Mammary epithelial cell (primary cell): ENCODE measurements at regions not wholly inside any gene's neighbourhood (a gene's known extent, or its start where the extent isn't known, plus 50 kb on each side); places are given as distances from the start of the nearest gene placed in this dataset.

Source experiments
- EZH2 ChIP-seq: IDR thresholded peaks from 2 replicates; pipeline ENCODE4 v1.6.1; 2012; ENCODE audit warnings: low read length, inconsistent platforms, borderline replicate concordance
- TF ChIP-seq, protein P1 (sequence below), 2 donors: IDR thresholded peaks in 1 of 2; conservative IDR thresholded peaks in 1 of 2; 2 replicates each; pipeline ENCODE4 v1.5.1; 2011 to 2012; ENCODE audit warnings: inconsistent platforms in 2 of 2, low read length in 2 of 2, mild to moderate bottlenecking in 2 of 2, control low read depth in 1 of 2, low read depth in 1 of 2; ENCODE audit not compliant: insufficient read depth in 1 of 2; ENCODE audit errors: extremely low read depth in 1 of 2

DNA sequence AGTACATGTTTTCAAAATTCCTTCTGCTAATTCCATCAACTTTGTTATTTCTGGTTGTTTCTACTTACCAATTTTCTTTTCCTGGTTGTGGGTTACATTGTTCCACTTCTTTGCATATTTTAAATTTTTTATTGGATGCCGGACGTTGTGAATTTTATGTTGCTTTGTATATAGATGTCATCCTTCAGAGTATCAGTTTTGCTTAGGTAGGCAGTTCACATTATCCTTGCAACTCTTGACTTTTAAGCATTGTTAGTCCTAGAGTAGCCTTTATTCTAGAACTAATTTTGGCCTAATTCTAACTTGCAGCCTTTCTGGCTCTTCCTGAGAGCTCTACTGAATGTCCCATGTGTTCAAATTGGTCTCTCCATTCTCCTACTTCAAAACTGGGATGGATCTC is 228.7 kb upstream of the MC4R start:
- TF ChIP-seq, protein P1, sequence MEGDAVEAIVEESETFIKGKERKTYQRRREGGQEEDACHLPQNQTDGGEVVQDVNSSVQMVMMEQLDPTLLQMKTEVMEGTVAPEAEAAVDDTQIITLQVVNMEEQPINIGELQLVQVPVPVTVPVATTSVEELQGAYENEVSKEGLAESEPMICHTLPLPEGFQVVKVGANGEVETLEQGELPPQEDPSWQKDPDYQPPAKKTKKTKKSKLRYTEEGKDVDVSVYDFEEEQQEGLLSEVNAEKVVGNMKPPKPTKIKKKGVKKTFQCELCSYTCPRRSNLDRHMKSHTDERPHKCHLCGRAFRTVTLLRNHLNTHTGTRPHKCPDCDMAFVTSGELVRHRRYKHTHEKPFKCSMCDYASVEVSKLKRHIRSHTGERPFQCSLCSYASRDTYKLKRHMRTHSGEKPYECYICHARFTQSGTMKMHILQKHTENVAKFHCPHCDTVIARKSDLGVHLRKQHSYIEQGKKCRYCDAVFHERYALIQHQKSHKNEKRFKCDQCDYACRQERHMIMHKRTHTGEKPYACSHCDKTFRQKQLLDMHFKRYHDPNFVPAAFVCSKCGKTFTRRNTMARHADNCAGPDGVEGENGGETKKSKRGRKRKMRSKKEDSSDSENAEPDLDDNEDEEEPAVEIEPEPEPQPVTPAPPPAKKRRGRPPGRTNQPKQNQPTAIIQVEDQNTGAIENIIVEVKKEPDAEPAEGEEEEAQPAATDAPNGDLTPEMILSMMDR (conservative IDR thresholded peaks at IDR 0.05 in 1 of 2, IDR thresholded peaks at IDR 0.05 in 1 of 2; ENCODE audit: extremely low read depth in 1 of 2, insufficient read depth in 1 of 2, low read depth in 1 of 2, low read length in 2 of 2) = no peak
- TF ChIP-seq EZH2 = no peak
